KOPT-K1 (cell line): ENCODE measurements at regions not wholly inside any gene's neighbourhood (a gene's known extent, or its start where the extent isn't known, plus 50 kb on each side); places are given as distances from the start of the nearest gene placed in this dataset.

Experiments used
- H3K27ac ChIP-seq: fragments of 200-600 bp; sonication (generic); 2 replicates; pipeline ENCODE4 v1.5.1; 2016; ENCODE audit warnings: antibody characterized with exemption, mild to moderate bottlenecking, low read depth, low read length; ENCODE audit not compliant: poor library complexity, severe bottlenecking
- H3K36me3 ChIP-seq: fragments of 200-600 bp; sonication (generic); 2 replicates; pipeline ENCODE4 v1.5.1; 2017; ENCODE audit warnings: antibody characterized with exemption, mild to moderate bottlenecking, low read length, moderate library complexity; ENCODE audit not compliant: insufficient read depth
- H3K9me3 ChIP-seq: fragments of 200-600 bp; sonication (generic); 2 replicates; pipeline ENCODE4 v1.5.1; 2017; ENCODE audit warnings: antibody characterized with exemption, low read length, mild to moderate bottlenecking; ENCODE audit not compliant: insufficient read depth, poor library complexity, severe bottlenecking

DNA sequence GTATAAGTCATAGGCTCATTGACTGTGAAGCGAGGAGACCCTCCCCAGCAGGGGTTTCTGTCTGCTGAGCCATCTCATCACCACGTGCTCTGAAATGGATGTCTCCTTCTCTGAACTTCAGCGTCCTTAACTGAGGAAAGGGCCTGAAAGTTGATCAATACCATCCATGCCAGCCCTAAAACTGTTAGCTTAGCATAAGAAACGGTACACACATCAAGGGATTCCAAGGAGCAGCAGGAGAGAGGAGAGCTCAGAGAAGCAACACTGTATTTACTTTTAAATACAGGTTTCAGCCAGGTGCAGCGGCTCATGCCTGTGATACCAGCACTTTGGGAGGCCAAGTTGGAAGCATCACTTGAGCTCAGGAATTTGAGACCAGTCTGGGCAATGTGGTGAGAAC lies 248.9 kb upstream of the TNRC6C start:
- H3K9me3 ChIP-seq: peaks cover 44% of the 10 kb centered on the region
- H3K27ac ChIP-seq: no peak overlapping the region
- H3K36me3 ChIP-seq: no peaks in the 10 kb centered on the region

DNA sequence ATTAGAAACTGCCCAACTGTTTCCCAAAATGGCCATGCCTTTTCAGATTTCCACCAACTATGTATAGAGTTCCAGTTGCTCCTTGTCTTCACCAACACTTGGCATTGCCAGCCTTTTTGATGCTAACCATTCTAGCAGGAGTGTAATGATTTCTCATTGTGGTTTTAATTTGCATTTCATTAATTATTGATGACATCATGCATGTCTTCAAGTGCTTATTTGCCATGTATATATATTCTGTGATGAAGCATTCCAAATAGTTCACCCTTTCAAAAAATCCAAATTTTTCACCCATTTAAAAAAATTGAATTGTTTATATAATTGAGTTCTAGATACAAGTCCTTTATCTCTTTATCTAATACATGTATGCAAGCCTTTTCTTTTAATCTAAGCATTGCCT lies 245.9 kb upstream of the TNRC6C start:
- H3K27ac ChIP-seq: no peak overlapping the region
- H3K9me3 ChIP-seq: peaks cover 20% of the 10 kb centered on the region

DNA sequence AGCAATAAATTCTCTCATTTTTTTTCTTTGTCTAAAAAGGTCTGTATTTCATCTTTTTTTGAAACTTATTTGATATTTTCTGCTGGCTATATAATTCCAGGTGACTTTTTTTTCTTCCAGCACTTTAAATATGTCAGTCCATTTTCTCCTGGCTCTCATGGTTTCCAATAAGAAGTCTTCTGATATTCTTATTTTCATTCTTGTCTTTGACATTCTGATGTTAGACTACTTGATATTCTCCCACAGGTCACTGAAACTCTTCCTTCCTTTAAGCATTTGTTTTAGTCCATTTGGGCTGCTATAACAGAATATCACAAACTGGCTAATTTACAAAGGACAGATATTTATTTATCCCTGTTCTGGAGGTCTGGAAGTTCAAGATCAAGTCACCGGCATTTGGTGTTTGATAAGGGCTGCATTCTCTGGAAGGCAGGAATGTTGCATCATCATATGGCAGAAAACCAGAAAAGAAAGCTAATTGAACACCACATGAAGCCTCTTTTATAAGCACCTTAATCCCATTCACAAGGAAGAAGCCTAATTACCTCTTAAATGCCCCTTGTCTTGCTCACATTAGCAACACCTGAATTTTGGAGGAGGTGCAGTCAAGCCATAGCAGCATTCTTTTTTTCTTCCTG lies 242.1 kb upstream of the TNRC6C start:
- no peak overlapping the region for H3K27ac ChIP-seq
- no peaks in the 10 kb centered on the region for H3K36me3 ChIP-seq

More for the DNA sequence above, 245.9 kb upstream of the TNRC6C start:
- H3K36me3 ChIP-seq: no peaks in the 10 kb centered on the region

DNA sequence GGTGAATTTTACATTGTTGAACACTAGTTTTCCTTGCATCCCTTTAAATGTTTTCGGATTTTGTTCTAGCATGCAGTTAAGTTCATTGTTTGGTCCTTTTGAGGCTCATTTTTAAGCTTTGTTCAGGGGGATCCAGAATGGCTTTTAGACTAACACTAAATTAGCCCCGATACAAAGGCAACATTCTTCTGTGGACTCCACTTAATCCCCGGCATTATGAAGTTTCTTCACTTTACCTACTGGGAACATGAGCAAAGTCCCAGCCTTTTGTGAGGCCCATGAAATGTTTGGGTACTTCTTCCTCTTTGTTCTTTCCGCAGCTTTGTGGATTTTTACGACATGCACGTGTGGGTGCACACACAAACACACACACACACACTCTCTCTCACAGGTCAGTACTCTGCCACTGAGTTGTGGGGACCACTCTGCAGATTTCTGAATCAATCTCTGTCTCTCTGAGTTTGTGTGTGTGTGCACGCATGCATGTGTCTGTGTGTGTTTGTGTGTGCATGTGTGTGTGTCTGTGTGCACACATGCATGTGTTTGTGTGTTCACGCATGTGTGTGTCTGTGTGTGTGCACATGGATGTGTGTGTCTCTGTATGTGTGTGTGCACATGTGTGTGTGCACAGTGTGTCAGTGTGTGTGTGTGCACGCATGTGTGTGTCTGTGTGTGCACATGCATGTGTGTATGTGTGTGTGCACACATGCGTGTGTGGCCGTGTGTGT lies 240.4 kb upstream of the TNRC6C start:
- Histone ChIP-seq H3K9me3 (peaks cover 14% of the 10 kb centered on the region), H3K27ac (no peak overlapping the region), H3K36me3 (no peaks in the 10 kb centered on the region)

More for the DNA sequence above, 242.1 kb upstream of the TNRC6C start:
- peaks cover 14% of the 10 kb centered on the region for H3K9me3 ChIP-seq

- no peak overlapping the region for H3K27ac ChIP-seq
- no peaks in the 10 kb centered on the region for H3K36me3 ChIP-seq
- peaks cover 13% of the 10 kb centered on the region for H3K9me3 ChIP-seq
Measured at GRCh38 chr17:77718669-77718961, 239.9 kb upstream of the TNRC6C start.

GRCh38 chr17:77719806-77720205 lies 238.7 kb upstream of the TNRC6C start:
- Histone ChIP-seq H3K9me3 (peaks cover 1% of the 10 kb centered on the region), H3K27ac (no peak overlapping the region)

GRCh38 chr17:77720946-77721845 lies 237.3 kb upstream of the TNRC6C start:
- Histone ChIP-seq H3K36me3 (no peaks in the 10 kb centered on the region), H3K9me3 (no peaks in the 10 kb centered on the region), H3K27ac (no peak overlapping the region)

More at GRCh38 chr17:77719806-77720205, 238.7 kb upstream of the TNRC6C start:
- H3K36me3 ChIP-seq: no peaks in the 10 kb centered on the region

- Histone ChIP-seq H3K27ac (no peak overlapping the region), H3K9me3 (no peaks in the 10 kb centered on the region), H3K36me3 (no peaks in the 10 kb centered on the region)
Measured at GRCh38 chr17:77721846-77722160, 236.7 kb upstream of the TNRC6C start.

DNA sequence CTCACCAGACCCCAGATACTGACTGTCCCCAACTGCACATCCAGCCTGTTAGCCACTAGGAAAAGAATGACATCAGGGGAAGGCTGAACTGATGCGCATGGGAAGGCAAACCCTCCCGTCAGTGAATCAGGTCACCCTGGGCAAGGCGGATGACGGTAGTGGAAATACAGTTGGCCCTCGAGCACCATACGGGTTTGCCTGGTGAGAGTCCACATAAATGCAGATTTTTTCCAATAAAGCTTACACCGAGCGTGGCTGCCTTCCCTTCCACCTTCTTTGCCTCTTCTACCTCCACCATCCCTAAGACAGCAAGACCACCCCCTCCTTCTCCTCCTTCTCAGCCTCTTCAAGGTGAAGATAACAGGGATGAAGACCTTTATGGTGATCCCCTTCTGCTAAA lies 236.1 kb upstream of the TNRC6C start:
- Histone ChIP-seq H3K27ac (no peak overlapping the region), H3K36me3 (no peaks in the 10 kb centered on the region)

DNA sequence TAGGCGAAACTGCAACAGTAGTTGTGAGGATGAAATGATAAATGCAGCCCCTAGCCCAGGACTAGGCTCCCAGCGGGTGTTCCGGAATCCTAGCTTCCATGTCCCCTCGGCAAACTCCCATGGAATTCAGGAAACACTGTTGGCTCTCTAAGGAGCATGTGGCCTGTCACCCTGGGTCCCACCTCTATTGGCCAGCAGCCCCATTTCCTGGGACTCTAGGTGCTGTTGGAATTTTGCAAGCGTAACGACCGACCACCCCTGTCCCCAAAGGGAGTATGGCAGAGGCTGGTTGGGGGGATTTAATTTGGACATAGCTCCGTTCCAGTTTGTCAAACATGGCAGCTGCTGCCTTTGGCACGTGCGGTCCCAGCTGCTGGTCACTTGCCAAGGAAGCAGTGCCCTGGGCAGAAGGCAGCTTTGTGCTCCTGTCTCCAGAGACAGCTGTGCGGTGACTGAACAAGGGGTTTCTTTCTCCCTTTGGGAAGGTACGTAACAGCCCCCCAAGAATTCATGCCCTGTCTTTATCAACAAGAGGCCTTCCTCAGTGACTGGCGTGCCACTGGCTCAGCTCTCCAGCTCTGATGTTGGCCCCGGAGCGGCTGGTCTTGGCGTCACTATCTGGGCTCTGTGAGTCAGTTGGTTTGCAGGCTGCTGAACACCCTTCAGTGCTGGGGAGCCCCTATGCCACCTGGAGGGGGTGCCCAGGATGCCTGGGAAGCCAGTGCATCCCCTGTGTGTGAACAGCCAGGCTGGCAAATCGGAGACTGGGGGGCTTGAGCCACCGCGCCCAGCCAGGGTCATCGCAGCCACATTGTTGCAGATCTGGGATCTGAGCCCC lies 235.2 kb upstream of the TNRC6C start:
- no peak overlapping the region for H3K27ac ChIP-seq
- no peaks in the 10 kb centered on the region for H3K36me3 ChIP-seq
- no peaks in the 10 kb centered on the region for H3K9me3 ChIP-seq

More for the DNA sequence above, 236.1 kb upstream of the TNRC6C start:
- H3K9me3 ChIP-seq: no peaks in the 10 kb centered on the region

DNA sequence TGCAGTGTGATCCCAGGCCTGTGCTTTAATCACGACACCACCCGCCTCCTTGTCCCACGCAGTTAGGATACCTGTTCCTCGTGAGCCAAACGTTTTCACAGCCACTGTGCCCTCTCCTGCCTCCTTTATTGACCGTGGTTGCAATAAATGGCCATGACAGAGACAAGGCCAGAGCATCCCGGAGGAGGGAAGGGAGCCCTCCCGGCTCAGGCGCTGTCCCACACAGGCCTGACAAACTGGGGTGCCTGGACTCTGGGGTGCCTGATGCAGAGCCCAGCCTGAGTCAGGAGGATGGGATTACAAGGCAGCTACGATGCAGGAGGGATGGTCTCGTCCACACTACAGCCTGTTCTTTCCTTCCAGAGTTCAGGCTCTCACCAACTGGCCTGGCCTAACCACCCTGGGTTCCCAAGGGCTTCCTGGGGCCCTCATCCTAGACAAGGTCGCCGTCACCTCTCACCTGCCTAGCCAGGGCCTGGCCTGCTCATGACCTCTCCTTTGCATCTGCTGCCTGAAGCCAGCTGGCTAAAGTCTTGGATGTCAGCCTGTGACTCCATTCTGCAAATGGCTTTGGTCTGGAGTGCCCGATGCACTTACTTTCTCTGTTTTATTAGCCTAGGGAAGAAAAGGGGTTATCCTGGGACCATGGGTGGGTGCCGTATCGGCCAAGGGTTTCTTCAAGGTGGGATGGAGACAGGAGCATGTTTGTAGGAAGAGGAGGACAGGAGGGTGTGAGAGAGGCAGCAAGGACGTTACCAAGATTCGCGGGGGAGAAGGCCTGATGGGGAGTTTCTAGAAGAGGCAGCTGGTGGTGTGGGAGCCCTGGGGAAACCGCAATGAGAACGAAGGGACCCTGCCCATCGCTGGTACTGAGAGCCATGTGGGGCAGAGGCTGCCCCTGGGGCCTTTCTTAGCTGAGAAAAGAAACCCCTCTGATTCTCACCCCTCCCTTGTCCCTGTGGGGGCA lies 234.3 kb upstream of the TNRC6C start:
- Histone ChIP-seq H3K36me3 (no peaks in the 10 kb centered on the region), H3K9me3 (no peaks in the 10 kb centered on the region), H3K27ac (no peak overlapping the region)

DNA sequence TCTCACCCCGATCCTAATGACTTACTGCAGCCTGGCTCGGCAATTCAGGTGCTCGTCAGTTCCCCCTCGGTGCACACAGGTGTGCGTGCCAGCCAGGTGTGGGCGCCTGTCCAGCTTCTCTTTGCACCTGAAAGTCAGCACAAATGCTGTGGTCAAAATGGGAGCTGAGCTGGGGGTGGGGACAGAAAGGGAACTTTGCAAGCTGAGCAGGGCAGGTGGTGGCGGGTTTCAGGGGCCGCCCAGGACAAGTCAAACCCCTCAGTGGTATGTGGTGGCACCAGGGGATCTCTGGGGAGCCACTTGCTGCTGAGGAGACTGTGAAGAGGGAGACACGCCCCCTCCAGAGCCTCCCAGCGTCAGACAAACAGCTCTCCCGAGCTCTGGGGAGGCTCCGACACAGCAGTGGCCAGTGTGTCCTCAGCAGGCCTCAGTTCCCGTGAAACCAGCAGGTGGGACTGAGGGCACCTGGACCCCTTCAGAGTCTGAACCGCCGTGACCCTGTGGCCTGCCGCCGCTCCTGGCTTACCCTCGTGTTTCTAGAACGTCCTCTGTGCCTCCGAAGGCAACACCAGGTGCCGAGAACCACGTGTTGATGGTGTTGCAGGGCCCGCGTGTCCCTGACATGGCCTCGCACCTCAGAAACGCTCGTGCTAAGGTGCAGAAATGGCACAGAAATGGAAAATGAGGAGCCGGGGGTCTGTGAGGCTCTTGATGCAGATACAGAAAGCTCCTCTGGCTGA lies 233.5 kb upstream of the TNRC6C start:
- no peak overlapping the region for H3K27ac ChIP-seq
- no peaks in the 10 kb centered on the region for H3K36me3 ChIP-seq
- H3K9me3 ChIP-seq: no peaks in the 10 kb centered on the region

DNA sequence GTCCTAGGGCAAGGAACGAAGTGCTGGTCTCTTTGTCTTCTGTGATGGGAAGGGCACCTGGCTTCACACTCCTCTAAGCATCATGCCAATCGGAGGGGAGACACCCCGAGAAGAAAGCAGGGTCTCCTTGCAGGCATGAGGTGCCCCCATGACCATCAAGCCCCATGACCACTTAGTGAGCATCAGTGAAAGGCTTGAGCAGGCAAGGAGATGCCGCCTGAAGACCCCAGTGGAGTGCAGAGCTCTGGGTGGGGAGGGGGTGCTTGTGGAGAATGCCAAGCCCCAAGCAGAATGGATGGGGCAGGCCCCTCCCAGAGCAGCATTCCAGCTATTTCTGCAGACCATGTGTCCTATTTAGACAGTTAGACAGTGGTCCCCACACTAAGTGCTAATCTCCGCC lies 232.7 kb upstream of the TNRC6C start:
- Histone ChIP-seq H3K36me3 (no peaks in the 10 kb centered on the region), H3K27ac (no peak overlapping the region), H3K9me3 (no peaks in the 10 kb centered on the region)
